SK-N-SH treated with all-trans-retinoic acid at 6 μM for 48 hours (cell line): ENCODE measurements at regions not wholly inside any gene's neighbourhood (a gene's known extent, or its start where the extent isn't known, plus 50 kb on each side); places are given as distances from the start of the nearest gene placed in this dataset.

ENCODE experiments used
- ATAC-seq: fragments of 200-7000 bp; cut with Tn5 transposase; 3 replicates; pipeline ENCODE4 v1.9.1; 2020; ENCODE audit warnings: mild to moderate bottlenecking, moderate library complexity
- ARNTL ChIP-seq: fragments of 450-650 bp; formaldehyde crosslinking; IDR thresholded peaks from 2 replicates; pipeline ENCODE4 v1.5.0; 2020; ENCODE audit warnings: low read depth, mild to moderate bottlenecking, moderate library complexity, borderline replicate concordance
- BACH2 ChIP-seq: fragments of 250-450 bp; sonication (Bioruptor Pico); IDR thresholded peaks from 2 replicates; pipeline ENCODE4 v1.9.0; 2021; ENCODE audit warnings: mild to moderate bottlenecking, borderline replicate concordance
- CREB5 ChIP-seq: fragments of 250-450 bp; sonication (Bioruptor Pico); IDR thresholded peaks from 2 replicates; pipeline ENCODE4 v1.5.1; 2020; ENCODE audit warnings: low read depth, mild to moderate bottlenecking, moderate library complexity
- GLIS3 ChIP-seq: fragments of 250-450 bp; sonication (Bioruptor Pico); IDR thresholded peaks from 2 replicates; pipeline ENCODE4 v1.5.0; 2020; ENCODE audit warnings: mild to moderate bottlenecking, moderate library complexity
- OSR1 ChIP-seq: fragments of 250-450 bp; sonication (Bioruptor Pico); IDR thresholded peaks from 2 replicates; pipeline ENCODE4 v1.8.0; 2022; ENCODE audit warnings: moderate library complexity, mild to moderate bottlenecking, inconsistent platforms
- PATZ1 ChIP-seq: fragments of 250-450 bp; sonication (Bioruptor Pico); IDR thresholded peaks from 2 replicates; pipeline ENCODE4 v1.8.0; 2020; ENCODE audit warnings: mild to moderate bottlenecking, moderate library complexity, borderline replicate concordance
- PPARA ChIP-seq: fragments of 250-450 bp; sonication (Bioruptor Pico); IDR thresholded peaks from 2 replicates; pipeline ENCODE4 v1.5.0; 2020; ENCODE audit warnings: mild to moderate bottlenecking, borderline replicate concordance
- RARB ChIP-seq: fragments of 250-450 bp; sonication (Bioruptor Pico); IDR thresholded peaks from 2 replicates; pipeline ENCODE4 v1.8.0; 2021; ENCODE audit warnings: mild to moderate bottlenecking, moderate library complexity
- SNAI2 ChIP-seq: fragments of 250-450 bp; sonication (Bioruptor Pico); IDR thresholded peaks from 2 replicates; pipeline ENCODE4 v1.5.0; 2020; ENCODE audit warnings: mild to moderate bottlenecking, moderate library complexity
- TOX ChIP-seq: fragments of 250-450 bp; sonication (Bioruptor Pico); IDR thresholded peaks from 2 replicates; pipeline ENCODE4 v1.8.0; 2021; ENCODE audit warnings: mild to moderate bottlenecking, moderate library complexity, borderline replicate concordance
- TSHZ2 ChIP-seq: fragments of 250-450 bp; sonication (Bioruptor Pico); IDR thresholded peaks from 2 replicates; pipeline ENCODE4 v1.5.0; 2020; ENCODE audit warnings: mild to moderate bottlenecking, moderate library complexity
- ZFP3 ChIP-seq: fragments of 250-450 bp; sonication (Bioruptor Pico); IDR thresholded peaks from 2 replicates; pipeline ENCODE4 v1.5.0; 2020; ENCODE audit warnings: mild to moderate bottlenecking, moderate library complexity
- ZFP30 ChIP-seq: fragments of 450-650 bp; formaldehyde crosslinking; IDR thresholded peaks from 2 replicates; pipeline ENCODE4 v1.5.0; 2022; ENCODE audit warnings: mild to moderate bottlenecking, moderate library complexity
- ZNF8 ChIP-seq: fragments of 450-650 bp; formaldehyde crosslinking; IDR thresholded peaks from 2 replicates; pipeline ENCODE4 v1.5.0; 2020; ENCODE audit warnings: mild to moderate bottlenecking, moderate library complexity
- TF ChIP-seq, protein P1 (sequence below): fragments of 250-450 bp; sonication (Bioruptor Pico); IDR thresholded peaks from 2 replicates; pipeline ENCODE4 v1.8.0; 2021; ENCODE audit warnings: low read depth, mild to moderate bottlenecking, moderate library complexity, borderline replicate concordance

- TF ChIP-seq PATZ1 (CRISPR knock-in tag) = no peak
- ATAC-seq = no peak
Measured at GRCh38 chr9:14498824-14499223, 184.9 kb upstream of the NFIB start.

GRCh38 chr9:14497476-14497875 is 183.5 kb upstream of the NFIB start:
- ATAC-seq = no peak
- TF ChIP-seq ZNF8 (CRISPR knock-in tag) = no peak
- TF ChIP-seq, protein P1, sequence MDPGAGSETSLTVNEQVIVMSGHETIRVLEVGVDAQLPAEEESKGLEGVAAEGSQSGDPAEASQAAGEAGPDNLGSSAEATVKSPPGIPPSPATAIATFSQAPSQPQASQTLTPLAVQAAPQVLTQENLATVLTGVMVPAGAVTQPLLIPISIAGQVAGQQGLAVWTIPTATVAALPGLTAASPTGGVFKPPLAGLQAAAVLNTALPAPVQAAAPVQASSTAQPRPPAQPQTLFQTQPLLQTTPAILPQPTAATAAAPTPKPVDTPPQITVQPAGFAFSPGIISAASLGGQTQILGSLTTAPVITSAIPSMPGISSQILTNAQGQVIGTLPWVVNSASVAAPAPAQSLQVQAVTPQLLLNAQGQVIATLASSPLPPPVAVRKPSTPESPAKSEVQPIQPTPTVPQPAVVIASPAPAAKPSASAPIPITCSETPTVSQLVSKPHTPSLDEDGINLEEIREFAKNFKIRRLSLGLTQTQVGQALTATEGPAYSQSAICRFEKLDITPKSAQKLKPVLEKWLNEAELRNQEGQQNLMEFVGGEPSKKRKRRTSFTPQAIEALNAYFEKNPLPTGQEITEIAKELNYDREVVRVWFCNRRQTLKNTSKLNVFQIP = no peak
- no peak for TF ChIP-seq TSHZ2 (CRISPR knock-in tag)
- no peak for TF ChIP-seq SNAI2 (CRISPR knock-in tag)
- TF ChIP-seq OSR1 (CRISPR knock-in tag) = no peak
- no peak for TF ChIP-seq PATZ1 (CRISPR knock-in tag)
- TF ChIP-seq, all 23 proteins: peak for 0

GRCh38 chr9:14488421-14489190 is 174.7 kb upstream of the NFIB start:
- TF ChIP-seq TOX (CRISPR knock-in tag) = no peak
- no peak for TF ChIP-seq GLIS3 (CRISPR knock-in tag)
- TF ChIP-seq ZFP30 (CRISPR knock-in tag) = no peak
- TF ChIP-seq BACH2 (CRISPR knock-in tag) = no peak
- no peak for ATAC-seq

DNA sequence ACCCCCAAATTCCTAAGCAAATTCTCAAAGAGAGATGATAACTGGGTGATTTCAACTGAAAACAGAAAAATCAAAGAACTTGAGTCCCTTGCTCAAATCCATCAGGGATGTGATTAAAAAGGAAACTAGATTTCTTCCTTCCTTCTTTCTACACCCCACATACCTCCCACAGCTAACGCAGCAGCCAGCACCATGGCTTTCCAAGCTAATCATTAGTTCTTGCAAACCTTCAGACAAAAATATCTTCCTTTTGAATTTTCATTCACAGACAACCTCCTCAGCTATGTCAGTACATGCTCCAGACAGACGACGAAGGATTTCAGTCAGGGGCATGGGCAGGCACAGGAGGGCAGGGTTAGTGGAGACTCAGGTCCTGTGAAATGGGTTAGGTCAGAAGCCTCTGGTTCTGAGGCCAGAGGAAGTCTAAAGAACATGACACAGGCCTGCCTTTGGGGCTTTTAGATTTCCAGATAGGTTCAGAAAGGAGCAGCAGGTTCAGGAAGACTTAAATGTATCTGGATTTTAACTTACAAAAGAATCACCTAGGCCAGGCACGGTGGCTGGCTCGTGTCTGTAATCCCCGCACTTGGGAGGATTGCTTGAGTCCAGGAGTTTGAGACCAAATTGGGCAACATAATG is 173.7 kb upstream of the NFIB start:
- ATAC-seq = no peak
- TF ChIP-seq PATZ1 (CRISPR knock-in tag) = no peak
- TF ChIP-seq, protein P1 = no peak
- no peak for TF ChIP-seq PPARA
- TF ChIP-seq RARB = no peak
- no peak for TF ChIP-seq ZFP3 (CRISPR knock-in tag)
- TF ChIP-seq ARNTL (CRISPR knock-in tag) = no peak
- TF ChIP-seq GLIS3 (CRISPR knock-in tag) = no peak
- no peak for TF ChIP-seq OSR1 (CRISPR knock-in tag)
- TF ChIP-seq TSHZ2 (CRISPR knock-in tag) = no peak
- TF ChIP-seq CREB5 = no peak
